ENCODE measurements at regions not wholly inside any gene's neighbourhood (a gene's known extent, or its start where the extent isn't known, plus 50 kb on each side); places are given as distances from the start of the nearest gene placed in this dataset.
"Not testable (repeated sequence)": the region's sequence is repeated elsewhere in the genome, so short reads cannot be mapped to it uniquely, and the experiment has no call there.

GRCh38 chr2:223283771-223284170 is 231.8 kb downstream of the KCNE4 start:
- no peaks in the 10 kb centered on the region for H3K36me3 ChIP-seq
- no peaks in the 10 kb centered on the region for H3K4me1 ChIP-seq
- intact Hi-C loops (cut with DNase I): no loop called here
- no peak for TF ChIP-seq CTCF (IDR thresholded peaks at IDR 0.05)
- TF ChIP-seq POLR2A (IDR thresholded peaks at IDR 0.05): no peak
- no peak overlapping the region for H3K27ac ChIP-seq
- no peaks in the 10 kb centered on the region for H3K27me3 ChIP-seq
- H3K9me3 ChIP-seq: no peaks in the 10 kb centered on the region
- DNase-seq: no peak
- no peak overlapping the region for H3K4me3 ChIP-seq

GRCh38 chr2:223285370-223286265 is 233.6 kb downstream of the KCNE4 start:
- no peaks in the 10 kb centered on the region for H3K9me3 ChIP-seq
- WGBS, 2 donors: 83 to 100% methylated on average over 1 to 2 of the region's 6 CpGs
- H3K27me3 ChIP-seq: no peaks in the 10 kb centered on the region
- no peak for DNase-seq
- no peaks in the 10 kb centered on the region for H3K36me3 ChIP-seq
- no peaks in the 10 kb centered on the region for H3K4me1 ChIP-seq
- TF ChIP-seq CTCF (IDR thresholded peaks at IDR 0.05) (no peak), POLR2A (IDR thresholded peaks at IDR 0.05) (no peak)
- H3K27ac ChIP-seq: no peak overlapping the region
- no peak overlapping the region for H3K4me3 ChIP-seq
- intact Hi-C loops (cut with DNase I): no loop called here

- H3K27ac ChIP-seq: no peak overlapping the region
- H3K27me3 ChIP-seq: no peaks in the 10 kb centered on the region
- intact Hi-C loops (cut with DNase I): no loop called here
- H3K4me1 ChIP-seq: no peaks in the 10 kb centered on the region
- peaks cover 0 to 9% (median 0%) of the 10 kb centered on the region in 3 donors for H3K9me3 ChIP-seq
- no peaks in the 10 kb centered on the region for H3K36me3 ChIP-seq
- DNase-seq: no peak
- TF ChIP-seq CTCF (IDR thresholded peaks at IDR 0.05): no peak
- no peak for TF ChIP-seq POLR2A (IDR thresholded peaks at IDR 0.05)
- no peak overlapping the region for H3K4me3 ChIP-seq
Observed at GRCh38 chr2:223294756-223295155, 242.8 kb downstream of the KCNE4 start.

GRCh38 chr2:223297788-223298187 is 245.8 kb downstream of the KCNE4 start:
- Histone ChIP-seq H3K36me3 (no peaks in the 10 kb centered on the region), H3K4me1 (no peaks in the 10 kb centered on the region), H3K27ac (no peak overlapping the region), H3K9me3 (peaks cover 0 to 9% (median 0%) of the 10 kb centered on the region in 3 donors), H3K27me3 (no peaks in the 10 kb centered on the region), H3K4me3 (no peak overlapping the region)
- no peak for DNase-seq
- no peak for TF ChIP-seq POLR2A (IDR thresholded peaks at IDR 0.05)
- no peak for TF ChIP-seq CTCF (IDR thresholded peaks at IDR 0.05)
- intact Hi-C loops (cut with DNase I): no loop called here

- 63 to 83% methylated on average over 2 of the region's 4 CpGs for WGBS, 2 donors
- H3K27ac ChIP-seq: not testable (repeated sequence)
Observed at GRCh38 chr2:223298329-223298728, 246.3 kb downstream of the KCNE4 start.

More at GRCh38 chr2:223298329-223298728, 246.3 kb downstream of the KCNE4 start:
- DNase-seq; H3K36me3 ChIP-seq; intact Hi-C loops (cut with DNase I); H3K9me3 ChIP-seq; H3K4me3 ChIP-seq; H3K4me1 ChIP-seq; H3K27me3 ChIP-seq: not testable (repeated sequence)
